Activated CD8-positive, alpha-beta memory T cell treated with anti-CD3 and anti-CD28 coated beads, Interleukin-2, amount 10 ng/mL, durations not matched to agents 7 days and 5 days (primary cell): ENCODE measurements at regions not wholly inside any gene's neighbourhood (a gene's known extent, or its start where the extent isn't known, plus 50 kb on each side); places are given as distances from the start of the nearest gene placed in this dataset.

Source experiments
- ATAC-seq: fragments of 150-1000 bp; cut with Tn5 transposase; one replicate; pipeline ENCODE4 v1.10.0; 2021; ENCODE audit warnings: moderate library complexity
- CTCF ChIA-PET: fragments of 350-600 bp; sonication (Branson Sonifier 250); formaldehyde crosslinking; loops from one replicate; lab custom pipeline; 2021; ENCODE audit warnings: antibody characterized with exemption; lab: Charles Lee
- DNase-seq: peaks from one replicate; pipeline ENCODE4 v3.0.0-alpha.2; 2020
- H3K27ac Mint-ChIP-seq: one replicate; pipeline ENCODE4 v1.8.0; 2021; ENCODE audit warnings: mild to moderate bottlenecking, mixed read lengths
- H3K27me3 Mint-ChIP-seq: one replicate; pipeline ENCODE4 v1.8.0; 2021; ENCODE audit warnings: mixed read lengths
- H3K36me3 Mint-ChIP-seq: one replicate; pipeline ENCODE4 v1.8.0; 2021; ENCODE audit warnings: mild to moderate bottlenecking, mixed read lengths
- H3K4me1 Mint-ChIP-seq: one replicate; pipeline ENCODE4 v1.8.0; 2021; ENCODE audit warnings: mixed read lengths
- H3K4me3 Mint-ChIP-seq: one replicate; pipeline ENCODE4 v1.8.0; 2021; ENCODE audit warnings: mild to moderate bottlenecking, moderate library complexity, mixed read lengths
- H3K9me3 Mint-ChIP-seq: one replicate; pipeline ENCODE4 v1.8.0; 2022; ENCODE audit warnings: low read depth, mixed read lengths

GRCh38 chr1:234920843-234921140, 207.8 kb downstream of the TOMM20 start:
- no peak for ATAC-seq
- CTCF ChIA-PET: no interaction called here
- H3K4me3 Mint-ChIP-seq: no peak overlapping the region
- no peaks in the 10 kb centered on the region for H3K27me3 Mint-ChIP-seq
- peaks cover 19% of the 10 kb centered on the region for H3K4me1 Mint-ChIP-seq
- peaks cover 3% of the 10 kb centered on the region for H3K9me3 Mint-ChIP-seq
- peaks cover 14% of the 10 kb centered on the region for H3K36me3 Mint-ChIP-seq
- no peak for DNase-seq
- no peak overlapping the region for H3K27ac Mint-ChIP-seq

- H3K4me1 Mint-ChIP-seq: peaks cover 14% of the 10 kb centered on the region
- ATAC-seq (no peak), DNase-seq (no peak)
- peaks cover 3% of the 10 kb centered on the region for H3K9me3 Mint-ChIP-seq
- H3K27ac Mint-ChIP-seq: no peak overlapping the region
- CTCF ChIA-PET: interaction anchor here (0.6 kb wide), 1 partner anchor 46 kb away, joined by 3 read pairs; no protein-coding TSS in a partner anchor
- H3K27me3 Mint-ChIP-seq: no peaks in the 10 kb centered on the region
- H3K36me3 Mint-ChIP-seq: peaks cover 13% of the 10 kb centered on the region
- H3K4me3 Mint-ChIP-seq: no peak overlapping the region
Measured at GRCh38 chr1:234920136-234920842, 208.3 kb downstream of the TOMM20 start.

- H3K9me3 Mint-ChIP-seq: peaks cover 3% of the 10 kb centered on the region
- H3K36me3 Mint-ChIP-seq: peaks cover 12% of the 10 kb centered on the region
- no peak overlapping the region for H3K27ac Mint-ChIP-seq
- H3K4me1 Mint-ChIP-seq: peaks cover 10% of the 10 kb centered on the region
- no peak overlapping the region for H3K4me3 Mint-ChIP-seq
- CTCF ChIA-PET: interaction anchor here (1.7 kb wide), 1 partner anchor 16 kb away, joined by 4 read pairs; no protein-coding TSS in a partner anchor
- DNase-seq: no peak
- H3K27me3 Mint-ChIP-seq: no peaks in the 10 kb centered on the region
- ATAC-seq: no peak
Measured at GRCh38 chr1:234918961-234919761, 209.5 kb downstream of the TOMM20 start.

- H3K36me3 Mint-ChIP-seq: peaks cover 5% of the 10 kb centered on the region
- DNase-seq (no peak), ATAC-seq (no peak)
- peaks cover 1% of the 10 kb centered on the region for H3K4me1 Mint-ChIP-seq
- CTCF ChIA-PET: interaction anchor here (1.7 kb wide), 1 partner anchor 15 kb away, joined by 4 read pairs; no protein-coding TSS in a partner anchor
- peaks cover 3% of the 10 kb centered on the region for H3K9me3 Mint-ChIP-seq
- no peak overlapping the region for H3K27ac Mint-ChIP-seq
- no peak overlapping the region for H3K4me3 Mint-ChIP-seq
- H3K27me3 Mint-ChIP-seq: no peaks in the 10 kb centered on the region
Measured at GRCh38 chr1:234918181-234918841, 210.3 kb downstream of the TOMM20 start.

- Mint-ChIP-seq H3K36me3 (peaks cover 4% of the 10 kb centered on the region), H3K4me1 (peaks cover 1% of the 10 kb centered on the region), H3K27me3 (no peaks in the 10 kb centered on the region), H3K4me3 (no peak overlapping the region), H3K9me3 (peaks cover 3% of the 10 kb centered on the region), H3K27ac (no peak overlapping the region)
- ATAC-seq (no peak), DNase-seq (no peak)
- CTCF ChIA-PET: interaction anchor here (1.7 kb wide), 1 partner anchor 15 kb away, joined by 4 read pairs; no protein-coding TSS in a partner anchor
Measured at GRCh38 chr1:234917495-234918180, 211.0 kb downstream of the TOMM20 start.

GRCh38 chr1:234916840-234917239, 211.8 kb downstream of the TOMM20 start:
- peaks cover 9% of the 10 kb centered on the region for H3K4me1 Mint-ChIP-seq
- H3K27me3 Mint-ChIP-seq: no peaks in the 10 kb centered on the region
- CTCF ChIA-PET: no interaction called here
- peaks cover 3% of the 10 kb centered on the region for H3K9me3 Mint-ChIP-seq
- no peak for ATAC-seq
- no peak overlapping the region for H3K4me3 Mint-ChIP-seq
- H3K27ac Mint-ChIP-seq: no peak overlapping the region
- no peak for DNase-seq
- H3K36me3 Mint-ChIP-seq: peaks cover 4% of the 10 kb centered on the region

GRCh38 chr1:234915924-234916675, 212.5 kb downstream of the TOMM20 start:
- H3K4me3 Mint-ChIP-seq: no peak overlapping the region
- DNase-seq (no peak), ATAC-seq (no peak)
- CTCF ChIA-PET: no interaction called here
- H3K4me1 Mint-ChIP-seq: peaks cover 16% of the 10 kb centered on the region
- peaks cover 4% of the 10 kb centered on the region for H3K36me3 Mint-ChIP-seq
- no peaks in the 10 kb centered on the region for H3K27me3 Mint-ChIP-seq
- peaks cover 2% of the 10 kb centered on the region for H3K9me3 Mint-ChIP-seq
- H3K27ac Mint-ChIP-seq: no peak overlapping the region

GRCh38 chr1:234914606-234915290, 213.9 kb downstream of the TOMM20 start:
- DNase-seq (no peak), ATAC-seq (no peak)
- no peaks in the 10 kb centered on the region for H3K36me3 Mint-ChIP-seq
- CTCF ChIA-PET: no interaction called here
- H3K4me3 Mint-ChIP-seq: no peak overlapping the region
- H3K27me3 Mint-ChIP-seq: no peaks in the 10 kb centered on the region
- H3K4me1 Mint-ChIP-seq: peaks cover 16% of the 10 kb centered on the region
- no peak overlapping the region for H3K27ac Mint-ChIP-seq
- H3K9me3 Mint-ChIP-seq: no peaks in the 10 kb centered on the region

- DNase-seq (no peak), ATAC-seq (no peak)
- Mint-ChIP-seq H3K4me3 (no peak overlapping the region), H3K27ac (no peak overlapping the region), H3K27me3 (no peaks in the 10 kb centered on the region), H3K4me1 (peaks cover 16% of the 10 kb centered on the region), H3K36me3 (no peaks in the 10 kb centered on the region), H3K9me3 (no peaks in the 10 kb centered on the region)
- CTCF ChIA-PET: interaction anchor here (0.6 kb wide), 1 partner anchor 90 kb away, joined by 3 read pairs; no protein-coding TSS in a partner anchor
Measured at GRCh38 chr1:234913771-234914170, 214.9 kb downstream of the TOMM20 start.

GRCh38 chr1:234913278-234913649, 215.4 kb downstream of the TOMM20 start:
- CTCF ChIA-PET: no interaction called here
- Mint-ChIP-seq H3K27ac (no peak overlapping the region), H3K27me3 (no peaks in the 10 kb centered on the region), H3K4me3 (no peak overlapping the region), H3K4me1 (peaks cover 16% of the 10 kb centered on the region), H3K9me3 (no peaks in the 10 kb centered on the region), H3K36me3 (no peaks in the 10 kb centered on the region)
- DNase-seq: no peak
- no peak for ATAC-seq

- DNase-seq: no peak
Measured at GRCh38 chr1:234912548-234913277, 215.9 kb downstream of the TOMM20 start.

More at GRCh38 chr1:234912548-234913277, 215.9 kb downstream of the TOMM20 start:
- Mint-ChIP-seq H3K27me3 (no peaks in the 10 kb centered on the region), H3K4me1 (peaks cover 16% of the 10 kb centered on the region), H3K27ac (no peak overlapping the region), H3K36me3 (no peaks in the 10 kb centered on the region), H3K4me3 (no peak overlapping the region), H3K9me3 (no peaks in the 10 kb centered on the region)
- ATAC-seq: no peak
- CTCF ChIA-PET: interaction anchor here (1.6 kb wide), 1 partner anchor 14 kb away, joined by 7 read pairs; no protein-coding TSS in a partner anchor
